IMR-90 (cell line): ENCODE measurements at regions not wholly inside any gene's neighbourhood (a gene's known extent, or its start where the extent isn't known, plus 50 kb on each side); places are given as distances from the start of the nearest gene placed in this dataset.

Experiments
- BHLHE40 ChIP-seq: fragments of 150-350 bp; IDR thresholded peaks from 2 replicates; pipeline ENCODE4 v1.6.1; 2016; ENCODE audit warnings: mild to moderate bottlenecking, low read depth, low read length
- CEBPB ChIP-seq: IDR thresholded peaks from 2 replicates; pipeline ENCODE4 v1.6.1; 2012; ENCODE audit warnings: low read depth, low read length, improper control_type of control experiment
- CHD1 ChIP-seq: IDR thresholded peaks from 2 replicates; pipeline ENCODE4 v1.6.1; 2012; ENCODE audit warnings: low read depth, low read length, improper control_type of control experiment
- CTCF ChIP-seq: conservative IDR thresholded peaks from 2 replicates; pipeline ENCODE4 v1.5.1; 2012; ENCODE audit warnings: mild to moderate bottlenecking, low read depth, low read length, improper control_type of control experiment
- FOS ChIP-seq: fragments of 150-350 bp; IDR thresholded peaks from 2 replicates; pipeline ENCODE4 v1.6.1; 2016; ENCODE audit warnings: low read depth, low read length
- MAFK ChIP-seq: IDR thresholded peaks from 2 replicates; pipeline ENCODE4 v1.6.1; 2012; ENCODE audit warnings: low read depth, low read length, improper control_type of control experiment
- MXI1 ChIP-seq: IDR thresholded peaks from 2 replicates; pipeline ENCODE4 v1.6.1; 2012; ENCODE audit warnings: low read depth, mild to moderate bottlenecking, low read length, moderate library complexity, borderline replicate concordance
- NFE2L2 ChIP-seq: fragments of 150-350 bp; IDR thresholded peaks from 2 replicates; pipeline ENCODE4 v1.6.1; 2016; ENCODE audit warnings: low read depth, mild to moderate bottlenecking, low read length
- POLR2A ChIP-seq: IDR thresholded peaks from 2 replicates; pipeline ENCODE4 v1.6.1; 2012; ENCODE audit warnings: mild to moderate bottlenecking, low read depth, low read length
- RAD21 ChIP-seq: IDR thresholded peaks from 2 replicates; pipeline ENCODE4 v1.6.1; 2012; ENCODE audit warnings: low read length, improper control_type of control experiment
- RCOR1 ChIP-seq: IDR thresholded peaks from 2 replicates; pipeline ENCODE4 v1.6.1; 2012; ENCODE audit warnings: mild to moderate bottlenecking, low read length, improper control_type of control experiment; ENCODE audit not compliant: insufficient replicate concordance
- RFX5 ChIP-seq: IDR thresholded peaks from 2 replicates; pipeline ENCODE4 v1.8.0; 2012; ENCODE audit warnings: low read depth, mild to moderate bottlenecking, low read length, moderate library complexity
- SMC3 ChIP-seq: fragments of 150-350 bp; IDR thresholded peaks from 2 replicates; pipeline ENCODE4 v1.6.1; 2016; ENCODE audit warnings: low read depth, mild to moderate bottlenecking, antibody characterized with exemption, low read length, moderate library complexity

- no peak for TF ChIP-seq RAD21
- TF ChIP-seq CTCF: no peak
- TF ChIP-seq POLR2A: no peak
- TF ChIP-seq SMC3: no peak
- TF ChIP-seq BHLHE40: no peak
- TF ChIP-seq MXI1: no peak
- TF ChIP-seq FOS: no peak
- no peak for TF ChIP-seq RCOR1
- no peak for TF ChIP-seq RFX5
- TF ChIP-seq MAFK: no peak
- TF ChIP-seq CHD1: no peak
- no peak for TF ChIP-seq NFE2L2
- no peak for TF ChIP-seq CEBPB
Measured at GRCh38 chr15:62437753-62438152, 272.7 kb upstream of the C2CD4B start.
